GM12873 (cell line): ENCODE measurements at regions not wholly inside any gene's neighbourhood (a gene's known extent, or its start where the extent isn't known, plus 50 kb on each side); places are given as distances from the start of the nearest gene placed in this dataset.

Source experiments
- CTCF ChIP-seq: IDR thresholded peaks from 2 replicates; pipeline ENCODE4 v1.5.1; 2012; ENCODE audit warnings: low read depth, mild to moderate bottlenecking, moderate library complexity, low read length, control low read depth; ENCODE audit not compliant: insufficient read depth; ENCODE audit errors: missing control alignments

- TF ChIP-seq CTCF: no peak
Measured at GRCh38 chr9:88750832-88751360, 215.9 kb downstream of the NXNL2 start.

GRCh38 chr9:88751781-88752180 is 216.8 kb downstream of the NXNL2 start:
- no peak for TF ChIP-seq CTCF

- no peak for TF ChIP-seq CTCF
Measured at GRCh38 chr9:88753691-88754367, 218.9 kb downstream of the NXNL2 start.

GRCh38 chr9:88754452-88754851 is 219.5 kb downstream of the NXNL2 start:
- no peak for TF ChIP-seq CTCF

GRCh38 chr9:88754886-88755285 is 219.9 kb downstream of the NXNL2 start:
- TF ChIP-seq CTCF: no peak

GRCh38 chr9:88757406-88758010 is 222.5 kb downstream of the NXNL2 start:
- no peak for TF ChIP-seq CTCF

- no peak for TF ChIP-seq CTCF
Measured at GRCh38 chr9:88759364-88759763, 224.4 kb downstream of the NXNL2 start.
